SH-SY5Y (cell line): ENCODE measurements at regions not wholly inside any gene's neighbourhood (a gene's known extent, or its start where the extent isn't known, plus 50 kb on each side); places are given as distances from the start of the nearest gene placed in this dataset.

Source experiments
- GATA2 ChIP-seq: IDR thresholded peaks from 2 replicates; pipeline ENCODE4 v1.6.1; 2011; ENCODE audit warnings: mild to moderate bottlenecking, low read depth, low read length
- GATA3 ChIP-seq: IDR thresholded peaks from 2 replicates; pipeline ENCODE4 v1.6.1; 2011; ENCODE audit warnings: low read depth, mild to moderate bottlenecking, low read length, moderate library complexity

DNA sequence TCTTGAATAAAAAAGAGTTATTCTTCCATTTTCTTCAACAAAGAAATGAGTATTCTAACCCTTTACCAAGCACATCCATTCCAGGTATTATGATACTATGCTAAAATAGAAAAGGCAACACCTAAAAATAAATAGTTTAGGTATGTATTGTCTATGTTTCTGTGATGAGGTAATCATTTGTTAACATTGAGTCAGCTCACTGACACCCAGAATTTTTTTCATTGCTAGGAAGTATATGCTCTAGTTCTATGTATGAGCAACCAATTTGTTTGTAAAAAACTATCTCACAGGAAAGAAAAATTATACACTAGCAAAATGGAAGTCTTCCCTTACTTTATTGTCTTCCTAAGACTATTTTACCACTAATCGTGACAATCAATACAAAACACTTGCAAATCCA, 615.6 kb upstream of the GRIN3A start:
- no peak for TF ChIP-seq GATA2
- no peak for TF ChIP-seq GATA3

DNA sequence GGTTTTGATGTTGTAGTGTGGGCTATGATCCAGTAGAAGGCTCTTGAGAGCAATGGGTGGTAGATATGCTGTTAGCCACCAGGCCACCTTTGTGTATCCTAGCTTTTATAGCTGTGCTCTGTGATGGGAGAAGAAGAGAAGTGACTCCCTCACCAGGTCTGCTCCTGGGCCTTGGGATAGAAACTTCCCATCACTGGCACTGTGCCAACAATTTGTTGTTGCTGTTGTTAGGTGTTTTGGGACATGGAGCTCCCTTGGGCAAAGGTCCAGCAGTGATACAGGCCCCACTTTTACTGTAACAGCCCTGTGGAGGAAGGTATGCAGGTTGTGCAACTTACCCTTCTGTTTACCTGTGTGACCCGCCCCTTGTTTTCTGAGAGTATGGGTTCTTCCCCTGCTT, 570.9 kb upstream of the GRIN3A start:
- TF ChIP-seq GATA2: no peak
- no peak for TF ChIP-seq GATA3

DNA sequence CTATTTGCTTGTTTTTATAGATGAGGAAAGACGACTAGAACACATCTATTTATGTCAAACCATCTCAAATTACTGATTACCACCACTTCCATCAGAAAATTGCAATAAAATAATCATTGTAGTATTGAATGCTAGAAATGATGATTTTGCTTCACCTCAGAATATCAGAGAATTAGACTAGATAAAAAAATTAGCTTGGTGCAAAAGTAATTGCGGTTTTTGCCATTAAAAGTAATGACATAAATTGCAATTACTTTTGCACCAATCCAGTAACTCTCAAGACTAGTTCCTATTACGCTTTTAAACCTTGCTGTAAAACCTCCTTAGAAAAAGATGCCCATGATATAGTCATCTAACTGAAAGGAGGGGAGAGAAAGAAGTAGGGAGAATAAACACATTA, 556.7 kb upstream of the GRIN3A start:
- TF ChIP-seq GATA3 (no peak), GATA2 (no peak)

DNA sequence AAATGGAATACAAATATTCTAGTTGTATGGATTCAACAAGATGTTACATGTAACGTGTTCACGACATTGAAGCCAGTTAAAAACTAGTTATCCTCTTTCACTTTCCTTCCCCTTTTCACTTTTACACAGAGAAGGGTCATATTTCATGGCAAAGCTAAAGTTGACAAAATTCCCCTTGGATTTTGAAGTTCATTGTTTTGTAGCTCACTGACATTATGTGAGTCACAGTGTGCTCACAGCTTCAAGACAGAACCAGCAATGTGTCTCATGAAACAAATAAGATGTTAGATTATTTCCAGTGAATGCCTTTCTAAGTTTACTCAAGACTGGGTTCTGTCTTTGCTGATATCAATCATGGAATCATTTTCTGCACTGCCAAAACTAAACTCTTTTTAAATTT, 535.5 kb upstream of the GRIN3A start:
- TF ChIP-seq GATA3 (no peak), GATA2 (no peak)

DNA sequence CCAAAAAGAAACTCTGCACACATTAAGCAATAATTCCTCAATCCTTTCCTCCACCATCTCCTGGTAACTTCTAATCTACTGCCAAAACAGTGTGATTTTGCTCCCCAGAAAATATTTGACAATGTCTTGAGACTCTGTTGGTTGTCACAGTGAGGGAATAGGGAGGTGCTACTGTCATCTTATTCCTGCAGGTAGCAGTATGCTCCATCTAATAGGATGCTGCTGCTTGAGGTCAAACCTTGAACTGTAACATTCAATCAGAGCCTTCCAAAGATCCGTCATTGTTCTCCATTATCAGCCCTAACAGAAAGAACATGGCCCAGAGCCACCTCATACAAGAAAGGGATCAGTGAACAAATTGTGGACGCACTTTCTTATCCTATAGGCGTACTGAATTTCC, 514.7 kb upstream of the GRIN3A start:
- TF ChIP-seq GATA3: no peak
- TF ChIP-seq GATA2: no peak

DNA sequence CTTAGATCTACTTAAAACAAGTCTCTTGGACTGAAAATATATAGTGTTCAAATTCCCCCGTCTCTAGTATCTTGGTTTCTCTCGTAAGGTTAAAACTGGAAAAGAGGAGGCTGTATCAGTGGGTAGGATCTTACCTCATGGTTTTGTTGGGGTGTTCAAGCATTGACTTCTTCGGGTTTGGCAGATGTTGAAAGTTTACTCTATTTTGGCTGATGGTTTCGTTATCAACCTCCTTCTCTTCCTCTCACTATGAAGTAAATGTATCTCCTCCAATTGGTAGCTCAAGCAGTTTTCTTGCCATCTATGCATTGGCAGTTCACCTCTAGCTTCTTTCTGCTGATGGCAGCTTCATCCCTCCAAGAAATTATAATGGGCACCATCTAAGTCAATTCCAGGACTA, 506.5 kb upstream of the GRIN3A start:
- no peak for TF ChIP-seq GATA2
- TF ChIP-seq GATA3: no peak

DNA sequence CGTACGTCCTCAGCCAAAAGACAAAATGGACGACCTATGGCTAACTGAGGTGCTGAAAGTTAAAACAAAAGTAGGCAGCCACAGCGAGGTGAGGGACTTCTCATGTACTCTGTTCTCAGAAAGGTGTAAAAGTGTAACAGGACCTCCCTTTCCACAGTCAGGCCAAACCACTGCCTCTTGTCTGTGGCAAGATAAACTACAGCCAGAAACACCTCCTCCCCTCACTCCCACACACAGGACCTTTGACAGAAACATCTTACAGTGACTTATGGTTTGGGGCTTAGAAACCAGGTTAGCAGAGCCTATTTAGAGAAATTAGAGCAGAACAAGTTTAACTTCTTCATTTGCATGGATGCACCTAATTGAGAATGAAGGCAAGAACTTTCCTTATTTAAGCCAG, 499.1 kb upstream of the GRIN3A start:
- TF ChIP-seq GATA2: no peak
- TF ChIP-seq GATA3: no peak

DNA sequence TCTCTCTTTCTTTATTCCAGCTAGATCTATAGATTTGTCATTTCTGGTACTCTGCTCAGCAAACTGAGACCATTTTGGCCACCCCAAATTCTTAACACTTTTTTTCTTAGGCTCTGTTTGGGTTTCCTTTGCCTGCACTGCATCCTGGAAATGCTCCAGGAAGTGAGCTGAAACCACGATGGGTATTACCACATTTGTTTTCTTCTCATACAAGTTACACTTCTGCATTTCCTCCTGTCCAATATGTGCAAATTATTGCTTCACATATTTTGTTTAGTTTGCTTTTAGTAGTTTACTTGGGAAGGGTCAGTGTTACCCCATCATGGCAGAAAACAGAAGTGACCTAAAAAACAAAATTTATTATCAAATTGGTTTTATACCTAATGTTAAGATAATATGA, 498.6 kb upstream of the GRIN3A start:
- TF ChIP-seq GATA2 (no peak), GATA3 (no peak)

DNA sequence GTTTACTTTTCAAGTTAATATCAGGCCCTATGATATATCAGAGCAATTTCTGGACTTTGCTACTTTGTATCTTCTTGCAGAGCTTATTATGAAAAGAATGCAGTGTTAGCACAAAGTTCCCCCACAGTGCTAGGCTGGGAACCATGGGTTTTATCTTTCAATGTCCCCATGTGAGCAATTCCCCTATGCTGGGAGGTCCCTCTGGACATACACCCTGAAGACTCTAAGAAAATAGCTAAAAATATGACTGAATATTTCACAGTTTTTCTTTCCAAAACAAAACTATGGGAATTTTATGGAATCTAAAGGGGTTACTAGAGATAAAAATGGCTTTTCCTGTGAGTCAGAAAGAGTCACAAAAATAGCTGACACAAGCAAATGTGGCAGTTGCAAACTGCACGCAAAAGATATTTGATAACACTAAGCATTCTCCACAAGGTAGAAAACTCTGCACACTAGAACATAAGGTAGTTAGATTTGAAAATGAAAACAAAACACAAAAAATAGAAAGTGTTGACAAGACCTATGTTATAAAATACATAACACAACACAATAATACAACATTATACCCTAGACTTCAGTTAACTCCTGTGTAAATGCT, 487.5 kb upstream of the GRIN3A start:
- no peak for TF ChIP-seq GATA3
- TF ChIP-seq GATA2: no peak

DNA sequence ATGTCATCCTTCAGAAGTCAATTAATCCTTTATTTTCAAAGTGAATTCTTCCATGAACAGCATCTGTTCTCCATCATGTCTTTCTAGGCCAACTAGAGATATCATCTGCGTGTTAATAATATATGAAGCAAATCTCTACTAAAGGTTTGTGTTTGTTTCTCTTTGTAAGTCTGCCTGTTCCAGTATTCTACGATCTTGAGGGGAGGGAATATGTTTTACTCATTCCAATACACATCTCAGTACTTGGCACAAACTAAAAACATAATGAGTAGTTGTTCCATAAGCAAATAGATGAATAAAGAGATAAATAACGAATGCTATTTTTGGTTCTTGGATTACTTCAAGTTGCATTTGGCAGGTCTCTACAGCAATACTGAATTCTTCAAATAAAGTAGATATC, 470.7 kb upstream of the GRIN3A start:
- TF ChIP-seq GATA2 (no peak), GATA3 (no peak)

DNA sequence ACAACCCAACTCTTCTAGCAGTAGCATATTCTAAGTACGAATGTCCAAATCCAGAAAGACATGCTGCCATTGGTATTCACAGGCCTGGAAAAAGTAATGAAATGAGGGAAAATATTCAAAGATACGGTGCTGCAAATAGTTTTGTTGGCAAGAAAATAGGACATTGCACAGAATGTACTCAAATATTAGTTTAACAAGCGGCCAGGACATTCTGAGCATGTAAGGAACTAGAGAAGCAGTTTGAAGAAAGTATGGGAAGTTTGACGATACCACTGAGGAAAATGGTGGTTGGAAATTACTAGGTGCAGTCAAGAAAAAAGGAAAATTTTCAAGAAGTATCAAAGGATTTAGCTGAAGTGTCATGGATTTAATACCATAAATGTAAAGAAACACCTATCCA, 468.0 kb upstream of the GRIN3A start:
- TF ChIP-seq GATA2 (no peak), GATA3 (no peak)

DNA sequence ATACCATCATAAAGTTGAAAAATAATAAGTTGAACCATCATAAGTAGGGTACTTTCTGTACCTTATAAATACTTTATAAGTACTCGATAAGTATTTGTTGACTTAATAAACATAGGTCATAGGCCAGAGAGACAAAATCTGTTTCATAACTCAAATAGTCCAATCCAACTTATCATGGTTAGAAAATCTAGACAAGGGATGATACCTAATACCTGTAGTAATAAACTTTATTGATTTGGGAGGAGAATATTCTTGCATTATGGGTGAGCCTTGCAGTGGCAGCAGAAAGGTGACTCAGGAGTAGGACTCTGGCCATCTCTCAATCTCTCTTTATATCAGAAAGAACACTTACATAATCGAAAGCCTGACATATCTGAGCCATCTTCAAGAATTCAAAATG, 466.8 kb upstream of the GRIN3A start:
- TF ChIP-seq GATA3 (no peak), GATA2 (no peak)

DNA sequence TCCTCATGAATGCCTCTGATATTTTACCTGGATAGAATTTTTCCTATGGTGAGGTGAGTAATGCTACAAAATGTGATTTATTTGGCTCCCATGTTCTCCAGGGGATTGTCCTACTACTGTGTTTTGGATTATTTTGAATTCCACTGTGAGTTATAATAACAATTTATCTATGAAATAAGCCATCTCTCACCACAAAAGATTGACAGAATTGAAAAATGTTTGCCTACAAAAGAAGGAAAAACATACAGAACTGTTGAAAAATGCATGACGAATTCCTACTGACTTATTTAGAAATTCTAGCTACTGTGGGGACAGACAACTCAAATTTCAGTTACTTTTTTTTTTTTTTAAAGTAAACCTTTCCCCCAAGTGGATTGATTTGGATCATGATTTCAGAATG, 463.7 kb upstream of the GRIN3A start:
- TF ChIP-seq GATA2: no peak
- TF ChIP-seq GATA3: no peak

DNA sequence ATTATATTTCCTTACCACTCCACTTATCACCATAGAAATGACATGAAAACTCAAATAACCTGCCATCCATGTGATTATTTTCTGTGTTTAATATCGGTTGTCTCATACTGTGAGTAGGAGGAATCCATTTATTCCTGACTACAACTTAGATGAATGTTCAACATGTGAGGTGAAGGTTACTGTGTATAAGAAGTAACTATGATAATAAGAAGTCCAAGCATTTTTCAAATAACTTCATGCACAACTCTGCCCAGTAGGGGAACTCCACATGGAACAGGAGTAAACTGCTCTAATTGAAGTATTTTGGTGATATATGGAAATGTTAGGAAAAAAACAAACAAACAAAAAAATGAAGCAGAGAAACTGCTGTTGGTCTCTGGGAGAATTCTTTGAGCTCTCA, 447.5 kb upstream of the GRIN3A start:
- TF ChIP-seq GATA3 (no peak), GATA2 (no peak)

DNA sequence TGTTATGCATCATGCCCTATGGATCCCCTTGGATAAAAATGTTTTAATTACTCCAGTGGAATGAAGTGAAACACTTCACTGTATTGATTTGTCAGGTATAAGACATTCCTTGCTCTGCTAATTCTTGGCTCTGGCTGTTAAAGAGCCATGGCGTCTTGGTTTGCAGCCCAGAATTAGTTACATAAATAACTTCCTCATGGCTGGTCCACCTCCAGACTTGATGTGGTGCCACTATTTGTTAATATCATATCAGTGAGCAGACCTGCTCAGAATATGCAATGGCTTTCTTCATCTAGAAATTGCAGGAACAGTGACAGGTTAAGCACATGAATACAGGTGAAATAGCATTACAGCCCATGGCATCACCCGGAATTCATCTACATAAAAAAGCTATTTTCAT, 446.9 kb upstream of the GRIN3A start:
- no peak for TF ChIP-seq GATA2
- TF ChIP-seq GATA3: no peak

DNA sequence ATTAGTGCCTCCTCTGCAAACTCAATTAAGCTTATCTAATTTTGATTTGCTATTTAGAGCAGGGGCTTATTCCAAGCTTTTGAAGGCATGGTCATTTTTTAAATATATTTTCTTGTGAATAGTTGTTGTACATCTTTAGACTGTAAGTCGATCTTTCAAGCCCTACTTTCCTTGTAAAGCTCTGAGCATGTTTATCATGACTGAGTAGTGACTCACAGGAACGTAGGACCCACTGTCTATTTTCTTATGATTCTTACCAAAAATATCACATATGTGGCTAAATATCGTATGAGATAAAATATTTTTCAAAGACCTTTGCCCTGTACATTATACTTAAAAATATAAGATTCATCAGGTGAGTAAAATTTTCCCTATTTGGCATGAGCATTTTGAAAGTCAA, 440.4 kb upstream of the GRIN3A start:
- TF ChIP-seq GATA3 (no peak), GATA2 (no peak)

DNA sequence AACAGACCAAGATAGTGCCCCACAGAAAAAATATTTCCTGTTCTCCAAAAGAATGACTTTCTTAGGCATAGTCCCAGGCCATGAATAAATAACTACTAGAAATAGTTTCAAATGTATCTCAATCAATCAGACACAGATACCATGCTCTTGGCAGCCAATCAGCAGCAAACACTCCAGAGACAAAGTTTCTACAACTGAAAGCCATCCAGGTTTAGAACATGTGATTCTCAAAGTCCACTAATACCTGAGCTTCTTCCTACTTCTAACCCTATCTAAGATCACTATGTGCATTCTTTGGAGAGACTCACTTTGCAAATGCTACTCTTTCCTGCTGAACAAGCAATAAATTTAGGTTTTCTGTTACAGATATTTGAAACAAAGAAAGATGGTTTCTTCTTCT, 425.8 kb upstream of the GRIN3A start:
- TF ChIP-seq GATA3 (no peak), GATA2 (no peak)

DNA sequence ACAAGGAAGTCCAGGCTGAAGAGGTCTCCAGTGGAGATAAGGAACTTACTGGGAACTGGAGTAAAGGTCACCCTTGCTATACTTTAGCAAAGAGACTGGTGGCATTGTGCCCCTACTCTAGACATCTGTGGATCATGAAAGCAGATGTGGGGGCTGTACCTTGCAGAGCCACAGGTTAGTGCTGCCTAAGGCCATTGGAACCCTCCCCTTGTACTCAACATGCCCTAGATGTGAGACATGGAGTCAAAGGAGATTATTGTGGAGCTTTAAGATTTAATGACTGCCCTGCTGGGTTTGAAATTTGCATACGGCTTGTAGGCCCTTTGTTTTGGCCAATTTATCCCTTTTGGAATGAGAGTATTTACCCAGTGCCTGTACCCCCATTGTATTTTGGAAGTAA, 397.3 kb upstream of the GRIN3A start:
- no peak for TF ChIP-seq GATA2

DNA sequence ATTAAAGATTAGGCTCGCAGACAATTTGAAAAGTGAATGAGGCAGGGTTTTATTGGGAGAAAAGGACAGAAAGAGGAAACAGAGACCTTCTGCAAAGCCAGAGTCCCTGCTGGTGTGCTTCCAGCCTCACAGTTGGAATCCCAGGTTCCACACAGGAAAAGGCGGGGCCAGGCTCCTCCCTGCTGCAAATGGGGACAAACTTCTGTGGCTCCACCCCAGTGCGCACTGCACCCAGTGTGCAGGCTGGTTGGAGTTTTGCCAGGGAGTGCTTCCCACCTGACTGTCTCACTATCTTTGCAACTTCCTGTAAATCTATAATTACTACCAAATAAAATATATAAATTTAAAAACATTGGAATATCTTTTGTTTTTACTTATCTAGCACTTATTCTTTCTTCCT, 386.0 kb upstream of the GRIN3A start:
- TF ChIP-seq GATA3 (no peak), GATA2 (no peak)
